GM12874 (cell line): ENCODE measurements at regions not wholly inside any gene's neighbourhood (a gene's known extent, or its start where the extent isn't known, plus 50 kb on each side); places are given as distances from the start of the nearest gene placed in this dataset.

Experiments used
- CTCF ChIP-seq: IDR thresholded peaks from 2 replicates; pipeline ENCODE4 v1.5.1; 2011; ENCODE audit warnings: low read depth, mild to moderate bottlenecking, control low read depth, low read length, moderate library complexity; ENCODE audit not compliant: insufficient read depth

- no peak for TF ChIP-seq CTCF
These were observed 87.6 kb upstream of the KCNQ5 start for GRCh38 chr6:72534236-72534635.

GRCh38 chr6:72535124-72535523 is 86.7 kb upstream of the KCNQ5 start:
- TF ChIP-seq CTCF, result no peak

GRCh38 chr6:72547020-72547419 is 74.8 kb upstream of the KCNQ5 start:
- TF ChIP-seq CTCF, result no peak

- TF ChIP-seq CTCF, result no peak
These were observed 70.4 kb upstream of the KCNQ5 start for GRCh38 chr6:72551470-72551869.

GRCh38 chr6:72552938-72553337 is 68.9 kb upstream of the KCNQ5 start:
- no peak for TF ChIP-seq CTCF

- no peak for TF ChIP-seq CTCF
These were observed 68.0 kb upstream of the KCNQ5 start for GRCh38 chr6:72553531-72554511.

GRCh38 chr6:72554761-72555221 is 67.1 kb upstream of the KCNQ5 start:
- no peak for TF ChIP-seq CTCF
